ENCODE measurements at regions not wholly inside any gene's neighbourhood (a gene's known extent, or its start where the extent isn't known, plus 50 kb on each side); places are given as distances from the start of the nearest gene placed in this dataset.
"Not testable (repeated sequence)": the region's sequence is repeated elsewhere in the genome, so short reads cannot be mapped to it uniquely, and the experiment has no call there.

DNA sequence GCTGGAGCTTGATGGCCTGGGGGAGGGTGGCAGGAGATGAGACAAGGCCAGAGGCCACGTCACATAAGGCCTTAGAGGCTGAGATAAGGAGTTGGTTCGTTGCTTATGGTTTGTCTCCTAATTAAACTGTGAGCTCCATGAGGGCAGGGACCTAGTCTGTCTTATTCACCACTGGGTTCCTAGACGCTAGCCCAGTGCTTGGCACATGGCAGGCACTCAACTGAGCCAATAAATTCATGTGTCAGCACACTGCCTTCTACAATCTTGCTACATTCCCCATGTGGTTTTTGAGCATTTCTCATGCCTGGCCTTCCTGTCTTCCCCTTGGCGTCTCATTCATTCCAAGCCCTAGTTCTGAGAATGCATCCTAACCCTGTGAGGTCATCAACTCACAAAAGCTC is 92.5 kb upstream of the MED13L start:
- peaks cover 3% of the 10 kb centered on the region for H3K4me1 Mint-ChIP-seq
- no peak for ATAC-seq (replicated peaks)
- H3K36me3 Mint-ChIP-seq (ENCODE audit: low read depth), result no peaks in the 10 kb centered on the region
- peaks cover 3% of the 10 kb centered on the region for H3K9me3 Mint-ChIP-seq
- H3K27ac Mint-ChIP-seq, result no peak overlapping the region
- H3K27me3 Mint-ChIP-seq, result no peaks in the 10 kb centered on the region
- no peak overlapping the region for H3K4me3 Mint-ChIP-seq

DNA sequence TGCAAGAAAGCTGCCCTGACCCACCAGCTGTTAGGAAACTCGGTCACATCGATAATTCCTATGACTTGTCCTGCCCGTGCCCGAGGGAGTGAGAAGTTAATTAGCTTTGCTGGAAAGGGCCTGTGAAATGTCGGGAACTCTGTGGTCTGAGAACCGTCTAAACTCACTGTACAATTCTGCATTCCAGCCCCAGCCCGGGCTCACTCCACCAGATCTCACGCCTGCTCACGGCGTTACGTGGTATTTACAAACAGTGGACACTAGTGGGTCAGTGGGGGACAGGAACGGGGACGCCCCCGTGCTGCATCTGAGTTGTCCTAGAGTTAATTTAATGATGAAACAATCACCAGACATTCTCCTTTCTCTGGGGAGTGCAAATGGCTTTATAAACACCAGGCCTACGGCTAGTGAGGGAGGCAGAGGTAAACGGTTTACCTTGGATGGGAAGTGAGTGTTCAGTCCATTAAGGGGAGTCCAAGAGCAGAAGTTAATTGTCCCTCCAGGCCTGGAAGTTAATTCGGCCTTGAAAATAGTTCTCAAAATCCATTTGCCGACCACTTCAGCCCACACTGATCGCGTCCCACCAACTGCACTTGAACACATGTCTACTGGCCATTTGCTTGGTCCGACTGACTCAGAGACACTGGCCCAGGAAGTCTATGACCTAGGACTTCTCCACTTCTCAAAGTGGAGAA is 93.5 kb upstream of the MED13L start:
- Mint-ChIP-seq H3K27ac (no peak overlapping the region), H3K27me3 (no peaks in the 10 kb centered on the region), H3K4me3 (no peak overlapping the region), H3K9me3 (peaks cover 8% of the 10 kb centered on the region), H3K36me3 (ENCODE audit: low read depth) (no peaks in the 10 kb centered on the region), H3K4me1 (peaks cover 10% of the 10 kb centered on the region)
- ATAC-seq (replicated peaks), result no peak

DNA sequence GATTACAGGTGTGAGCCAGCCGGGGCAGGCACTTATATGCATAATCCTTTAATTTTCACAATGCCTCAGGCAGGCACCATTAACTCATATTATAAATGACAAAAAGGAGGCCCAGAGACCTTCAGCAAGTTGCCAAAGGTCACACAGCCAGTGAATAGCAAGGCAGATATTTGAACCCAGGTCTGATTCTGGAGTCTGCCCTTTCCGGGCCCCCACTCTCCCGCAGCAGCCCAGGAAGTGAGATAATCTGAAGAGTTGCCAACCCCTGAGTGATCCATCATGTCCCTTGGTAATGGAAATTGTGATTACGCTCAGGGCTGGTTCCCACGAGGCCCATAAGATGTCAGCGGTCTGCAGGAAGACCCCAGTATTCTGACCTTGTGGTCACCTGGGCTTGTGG is 95.3 kb upstream of the MED13L start:
- no peak overlapping the region for H3K4me3 Mint-ChIP-seq
- no peaks in the 10 kb centered on the region for H3K27me3 Mint-ChIP-seq
- H3K36me3 Mint-ChIP-seq (ENCODE audit: low read depth), result no peaks in the 10 kb centered on the region
- peaks cover 8% of the 10 kb centered on the region for H3K9me3 Mint-ChIP-seq
- peaks cover 10% of the 10 kb centered on the region for H3K4me1 Mint-ChIP-seq
- ATAC-seq (replicated peaks), result no peak
- no peak overlapping the region for H3K27ac Mint-ChIP-seq

DNA sequence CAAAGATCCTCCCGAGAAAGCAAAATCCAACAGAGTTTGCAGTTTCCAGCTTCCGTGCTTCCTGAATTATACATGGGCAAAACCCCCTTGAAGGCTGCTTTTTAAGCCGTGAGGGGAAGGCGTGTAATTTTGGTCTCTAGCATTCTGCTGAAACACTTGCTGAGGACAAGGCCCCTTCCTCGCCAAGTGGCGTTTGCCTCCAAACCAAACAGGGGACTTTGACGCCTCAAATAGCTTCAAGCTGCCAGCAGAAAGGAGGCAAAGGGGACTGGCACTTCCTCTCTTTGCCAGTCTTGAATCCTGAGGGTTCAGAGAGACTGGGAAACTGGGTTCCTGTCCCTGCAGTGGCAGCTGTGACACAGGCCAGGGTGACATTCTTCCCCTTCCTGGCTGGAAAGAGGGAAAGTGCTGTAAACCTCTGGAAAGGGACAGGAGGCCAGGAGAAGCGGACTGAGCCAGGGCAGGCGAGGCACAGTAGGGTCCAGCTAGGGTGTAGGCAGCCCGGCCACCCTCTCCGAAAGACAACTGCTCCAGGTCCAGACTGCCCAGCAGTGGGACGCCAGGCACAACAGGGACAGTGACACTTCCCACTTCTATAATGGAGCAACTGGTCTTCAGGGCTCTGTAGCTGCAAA is 96.2 kb upstream of the MED13L start:
- Mint-ChIP-seq H3K36me3 (ENCODE audit: low read depth) (no peaks in the 10 kb centered on the region), H3K4me1 (peaks cover 10% of the 10 kb centered on the region), H3K4me3 (no peak overlapping the region), H3K9me3 (peaks cover 8% of the 10 kb centered on the region), H3K27ac (no peak overlapping the region), H3K27me3 (no peaks in the 10 kb centered on the region)
- no peak for ATAC-seq (replicated peaks)

DNA sequence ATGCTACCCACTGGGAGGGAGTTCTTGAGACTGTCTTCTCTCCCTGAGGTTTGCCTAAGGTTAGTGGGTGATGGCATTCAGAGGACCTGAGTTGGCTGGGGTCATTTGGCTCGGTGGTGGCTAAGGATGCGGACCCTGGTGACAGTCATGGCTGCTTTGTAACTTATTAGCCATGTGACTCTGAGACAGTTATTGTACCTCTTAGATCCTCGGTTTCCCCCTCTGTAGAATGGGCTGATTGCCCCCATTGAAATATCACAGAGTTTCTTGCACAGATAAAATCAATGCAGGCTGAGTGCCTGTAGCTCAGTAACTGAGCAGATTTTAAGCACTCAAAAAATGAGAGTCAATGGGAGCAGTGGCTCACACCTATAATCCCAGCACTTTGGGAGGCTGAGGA is 96.7 kb upstream of the MED13L start:
- peaks cover 8% of the 10 kb centered on the region for H3K9me3 Mint-ChIP-seq
- H3K4me1 Mint-ChIP-seq, result peaks cover 10% of the 10 kb centered on the region
- no peak overlapping the region for H3K27ac Mint-ChIP-seq
- H3K36me3 Mint-ChIP-seq (ENCODE audit: low read depth), result no peaks in the 10 kb centered on the region
- no peak for ATAC-seq (replicated peaks)
- no peaks in the 10 kb centered on the region for H3K27me3 Mint-ChIP-seq
- H3K4me3 Mint-ChIP-seq, result no peak overlapping the region

DNA sequence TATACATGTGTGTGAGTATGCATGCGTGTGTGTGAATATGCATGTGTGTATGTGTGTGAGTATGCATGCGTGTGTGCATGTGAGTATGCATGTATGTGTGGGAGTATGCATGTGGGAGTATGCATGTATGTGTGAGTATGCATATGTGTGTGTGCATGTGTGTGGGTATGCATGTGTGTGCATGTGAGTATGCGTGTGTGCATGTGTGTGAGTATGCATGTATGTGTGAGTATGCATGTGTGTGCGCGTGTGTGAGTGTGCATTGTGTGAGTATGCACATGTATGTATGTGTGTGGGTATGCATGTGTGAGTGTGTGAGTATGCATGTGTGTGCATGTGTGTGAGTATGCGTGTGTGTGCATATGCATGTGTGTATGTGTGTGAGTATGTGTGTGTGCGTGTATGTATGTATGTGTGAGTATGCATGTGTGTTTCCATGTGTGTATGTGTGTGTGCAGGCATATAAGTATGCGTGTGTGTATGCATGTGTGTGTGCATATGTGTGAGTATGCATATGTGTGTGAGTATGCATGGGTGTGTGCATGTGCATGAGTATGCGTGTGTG is 97.9 kb upstream of the MED13L start:
- peaks cover 8% of the 10 kb centered on the region for H3K9me3 Mint-ChIP-seq
- H3K27ac Mint-ChIP-seq, result no peak overlapping the region
- no peaks in the 10 kb centered on the region for H3K27me3 Mint-ChIP-seq
- no peak for ATAC-seq (replicated peaks)
- H3K4me1 Mint-ChIP-seq, result peaks cover 10% of the 10 kb centered on the region
- H3K36me3 Mint-ChIP-seq (ENCODE audit: low read depth), result no peaks in the 10 kb centered on the region
- H3K4me3 Mint-ChIP-seq, result no peak overlapping the region

DNA sequence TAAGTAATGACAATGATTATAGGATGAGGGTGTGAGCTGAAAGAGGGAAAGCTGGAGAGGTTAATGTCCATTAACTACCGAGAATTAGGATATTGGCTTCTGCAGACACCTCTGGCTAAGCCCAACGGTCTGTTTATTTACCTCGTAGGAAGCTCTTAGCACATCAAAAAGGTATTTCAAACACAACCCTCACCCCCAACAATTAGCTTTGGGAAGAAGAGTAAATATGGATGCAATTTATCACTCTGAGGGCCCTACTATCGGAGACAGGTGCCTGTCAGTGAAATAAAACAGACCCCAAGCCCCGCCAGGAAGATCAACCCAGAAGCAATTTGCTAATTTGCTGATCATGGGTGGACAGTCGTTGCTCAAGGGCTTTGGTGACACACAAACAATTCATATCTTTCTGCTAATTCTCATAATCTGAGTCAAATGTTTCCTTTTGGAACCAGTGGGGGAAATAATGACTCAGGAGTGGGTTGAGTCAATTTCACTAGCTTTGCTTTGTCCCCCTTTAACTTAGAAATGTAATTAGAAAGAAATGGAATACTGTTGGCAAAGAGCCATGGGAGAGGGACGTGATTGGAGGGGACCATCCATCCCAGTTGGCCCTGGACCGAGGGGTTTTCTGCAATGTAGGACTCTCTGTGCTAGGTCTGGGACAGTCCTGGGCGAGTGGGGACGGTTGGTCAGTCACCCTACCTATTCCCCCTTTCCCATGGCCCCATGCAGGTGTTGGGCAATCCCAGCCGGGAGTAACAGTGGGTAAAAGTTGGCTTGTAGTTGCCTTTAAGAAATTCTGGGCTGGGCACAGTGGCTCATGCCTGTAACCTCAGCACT is 99.1 kb upstream of the MED13L start:
- H3K4me1 Mint-ChIP-seq, result peaks cover 10% of the 10 kb centered on the region
- H3K9me3 Mint-ChIP-seq, result peaks cover 8% of the 10 kb centered on the region
- no peak overlapping the region for H3K4me3 Mint-ChIP-seq
- H3K27me3 Mint-ChIP-seq, result no peaks in the 10 kb centered on the region
- H3K27ac Mint-ChIP-seq, result peak overlapping the region; percentile 33
- H3K36me3 Mint-ChIP-seq (ENCODE audit: low read depth), result no peaks in the 10 kb centered on the region
- peak; percentile 69 for ATAC-seq (replicated peaks)

DNA sequence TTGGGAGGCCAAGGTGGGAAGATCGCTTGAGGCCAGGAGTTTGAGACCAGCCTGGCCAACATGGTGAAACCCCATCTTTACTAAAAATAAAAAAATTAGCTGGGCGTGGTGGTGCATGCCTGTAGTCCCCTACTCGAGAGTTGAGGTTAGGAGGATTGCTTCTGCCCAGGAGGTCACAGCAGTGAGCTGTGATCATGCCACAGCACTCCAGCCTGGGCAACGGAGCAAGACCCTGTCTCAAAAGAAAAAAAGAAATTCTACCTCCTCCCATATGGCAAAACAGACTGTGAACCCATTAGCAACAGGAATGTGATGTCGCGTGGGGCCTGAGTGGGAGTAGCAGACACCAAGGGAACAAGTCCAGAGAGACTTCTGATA is 99.7 kb upstream of the MED13L start:
- not testable (repeated sequence) for H3K9me3 Mint-ChIP-seq; H3K27me3 Mint-ChIP-seq; H3K27ac Mint-ChIP-seq; H3K36me3 Mint-ChIP-seq (ENCODE audit: low read depth); ATAC-seq (replicated peaks); H3K4me3 Mint-ChIP-seq
- peaks cover 10% of the 10 kb centered on the region for H3K4me1 Mint-ChIP-seq

DNA sequence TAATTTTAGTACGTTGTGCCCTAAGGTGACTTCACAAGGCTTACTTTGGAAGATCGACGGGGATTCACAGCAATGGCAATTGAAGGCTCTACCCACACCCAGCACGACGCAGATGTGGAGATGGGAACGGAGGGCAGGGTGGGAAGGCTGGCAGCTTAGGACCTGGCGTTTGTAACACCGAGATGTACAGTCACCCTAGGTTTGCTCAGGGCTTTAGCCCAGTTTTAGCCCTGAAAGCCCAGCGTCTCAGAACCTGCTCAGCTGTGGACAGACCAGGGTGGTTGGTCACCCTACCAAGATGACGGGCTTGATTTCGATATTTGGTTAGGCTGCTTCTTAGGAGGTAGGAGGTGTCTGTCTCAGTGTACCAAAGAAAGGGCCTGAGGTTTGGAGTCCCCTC is 100.5 kb upstream of the MED13L start:
- H3K4me1 Mint-ChIP-seq, result peaks cover 10% of the 10 kb centered on the region
- H3K36me3 Mint-ChIP-seq (ENCODE audit: low read depth), result no peaks in the 10 kb centered on the region
- H3K27me3 Mint-ChIP-seq, result peaks cover 5% of the 10 kb centered on the region
- no peak for ATAC-seq (replicated peaks)
- no peak overlapping the region for H3K27ac Mint-ChIP-seq
- H3K9me3 Mint-ChIP-seq, result peaks cover 8% of the 10 kb centered on the region
- no peak overlapping the region for H3K4me3 Mint-ChIP-seq

DNA sequence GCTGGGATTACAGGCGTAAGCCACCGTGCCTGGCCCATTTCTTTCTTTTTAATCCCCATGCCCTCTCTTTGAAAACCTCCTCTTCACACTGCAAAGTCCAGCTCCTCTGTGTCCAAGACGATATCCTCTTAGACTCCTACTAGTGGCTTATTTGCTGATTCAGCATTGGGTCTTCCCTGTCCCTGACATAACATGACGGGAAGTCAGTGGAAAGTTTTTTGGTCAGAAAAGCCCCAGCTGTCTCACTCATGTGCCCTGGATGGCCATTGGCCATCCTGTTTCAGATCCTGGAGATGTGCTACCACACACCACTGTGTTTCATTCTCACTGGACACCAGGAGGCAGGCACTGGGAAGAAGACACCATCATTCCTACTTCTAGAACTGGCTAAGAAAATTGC is 102.6 kb upstream of the MED13L start:
- Mint-ChIP-seq H3K4me1 (peaks cover 7% of the 10 kb centered on the region), H3K27me3 (peaks cover 5% of the 10 kb centered on the region), H3K4me3 (no peak overlapping the region), H3K27ac (peak overlapping the region; percentile 1), H3K36me3 (ENCODE audit: low read depth) (no peaks in the 10 kb centered on the region), H3K9me3 (peaks cover 4% of the 10 kb centered on the region)
- no peak for ATAC-seq (replicated peaks)

DNA sequence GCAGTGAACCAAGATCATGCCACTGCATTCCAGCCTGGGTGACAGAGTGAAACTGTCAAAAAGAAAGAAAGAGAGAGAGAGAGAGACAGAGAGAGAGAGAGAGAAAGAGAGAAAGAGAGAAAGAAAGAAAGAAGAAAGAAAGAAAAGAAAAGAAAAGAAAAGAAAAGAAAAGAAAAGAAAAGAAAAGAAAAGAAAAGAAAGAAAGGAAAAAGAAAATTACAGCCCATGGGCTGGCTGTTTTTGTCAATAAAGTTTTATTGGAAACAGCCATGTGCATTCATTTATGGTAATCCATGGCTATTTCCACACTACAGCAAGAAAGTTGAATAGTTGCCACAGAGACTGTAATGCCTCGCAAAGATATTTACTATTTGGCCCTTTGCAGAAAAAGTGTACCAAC is 103.2 kb upstream of the MED13L start:
- not testable (repeated sequence) for ATAC-seq (replicated peaks); H3K4me3 Mint-ChIP-seq; H3K27ac Mint-ChIP-seq; H3K9me3 Mint-ChIP-seq; H3K36me3 Mint-ChIP-seq (ENCODE audit: low read depth); H3K27me3 Mint-ChIP-seq; H3K4me1 Mint-ChIP-seq

DNA sequence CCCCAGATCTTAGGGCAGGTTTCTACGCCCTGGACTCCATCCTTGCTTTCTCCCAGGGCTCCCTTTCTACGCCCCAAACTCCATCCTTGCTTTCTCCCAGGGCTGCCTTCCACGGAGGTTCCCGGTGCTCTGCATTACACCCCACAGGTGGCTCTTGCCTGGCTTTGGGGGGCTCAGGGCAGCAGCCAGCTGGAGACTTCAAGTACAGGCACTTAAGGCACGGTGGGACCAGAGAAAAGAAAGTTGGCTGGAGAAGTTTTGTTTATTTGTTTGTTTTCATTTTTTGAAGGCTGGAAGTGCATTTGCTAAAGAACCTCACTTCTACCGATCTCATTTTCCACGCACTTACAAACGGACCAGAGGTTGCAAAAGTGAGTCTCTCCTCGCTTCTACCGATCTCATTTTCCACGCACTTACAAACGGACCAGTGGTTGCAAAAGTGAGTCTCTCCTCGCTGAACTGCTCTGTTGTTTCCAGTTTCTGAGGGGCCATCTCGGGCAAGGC is 103.8 kb upstream of the MED13L start:
- Mint-ChIP-seq H3K36me3 (ENCODE audit: low read depth) (no peaks in the 10 kb centered on the region), H3K4me1 (no peaks in the 10 kb centered on the region), H3K27me3 (peaks cover 5% of the 10 kb centered on the region), H3K4me3 (no peak overlapping the region), H3K9me3 (no peaks in the 10 kb centered on the region), H3K27ac (no peak overlapping the region)
- ATAC-seq (replicated peaks), result no peak

DNA sequence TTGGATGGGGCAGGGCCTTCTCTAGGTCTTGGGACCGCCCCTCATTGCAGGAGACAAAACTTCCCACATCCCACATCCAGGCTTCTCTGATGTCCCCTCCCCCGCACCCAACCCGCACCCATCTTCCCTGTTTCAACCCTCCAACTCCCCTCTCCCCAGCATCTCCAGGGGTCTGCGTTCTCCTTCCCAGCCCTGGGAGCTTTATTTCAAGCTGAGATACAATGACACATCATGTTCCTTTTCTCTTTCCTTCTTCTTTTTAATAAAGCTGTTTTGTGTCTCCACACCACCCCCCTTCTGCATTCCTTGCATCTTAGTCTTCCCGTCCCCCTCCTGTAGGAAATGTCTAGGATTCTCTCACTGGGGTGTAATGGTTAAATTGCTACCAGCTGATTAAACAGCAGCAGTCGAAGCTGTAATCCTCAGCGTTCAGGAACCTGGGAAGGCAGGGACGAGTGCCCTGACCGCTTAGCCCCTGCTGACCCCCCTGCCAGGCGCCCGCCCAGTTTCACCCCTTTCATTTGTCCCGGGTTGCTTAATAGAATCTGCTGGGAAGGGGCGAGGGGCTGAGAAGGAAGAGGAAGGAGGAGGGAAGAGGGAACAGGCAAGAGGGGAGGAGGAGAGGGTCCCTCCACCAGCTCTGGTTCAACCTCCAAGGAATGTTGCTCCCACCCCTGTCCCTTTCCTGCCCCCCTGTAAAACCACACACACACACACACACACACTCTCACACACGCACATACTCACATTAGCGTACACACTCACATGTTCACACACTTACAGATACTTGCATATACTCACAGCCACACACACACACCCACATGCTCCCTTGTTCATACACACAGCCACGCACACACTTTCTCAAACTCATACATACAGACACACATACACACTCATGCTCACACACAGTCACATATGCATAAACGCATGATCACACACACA is 104.5 kb upstream of the MED13L start:
- Mint-ChIP-seq H3K9me3 (no peaks in the 10 kb centered on the region), H3K4me1 (no peaks in the 10 kb centered on the region), H3K27me3 (peaks cover 5% of the 10 kb centered on the region), H3K4me3 (no peak overlapping the region), H3K36me3 (ENCODE audit: low read depth) (no peaks in the 10 kb centered on the region), H3K27ac (no peak overlapping the region)
- no peak for ATAC-seq (replicated peaks)
